ENCODE measurements at regions not wholly inside any gene's neighbourhood (a gene's known extent, or its start where the extent isn't known, plus 50 kb on each side); places are given as distances from the start of the nearest gene placed in this dataset.

DNA sequence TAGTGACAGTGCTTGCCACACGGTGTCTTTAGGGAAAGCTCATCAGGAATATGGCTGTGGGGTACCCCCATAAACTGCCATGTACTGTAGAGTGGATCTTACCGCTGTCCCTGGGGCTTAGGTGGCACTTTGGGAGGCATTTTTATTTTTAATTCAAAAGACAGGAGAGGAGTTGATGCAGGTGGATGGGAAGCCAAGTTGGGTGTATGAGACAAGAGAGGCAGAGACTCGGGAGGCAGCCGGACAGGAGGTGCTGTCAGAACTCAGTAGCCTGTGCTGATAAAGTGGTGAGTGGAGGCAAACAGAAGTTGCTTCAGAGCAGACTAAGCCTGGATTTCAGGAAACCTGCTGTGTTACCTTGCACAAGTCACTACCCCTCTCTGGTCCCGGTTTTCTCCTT lies 185.9 kb downstream of the TMEM132E start:
- TF ChIP-seq, protein P1, sequence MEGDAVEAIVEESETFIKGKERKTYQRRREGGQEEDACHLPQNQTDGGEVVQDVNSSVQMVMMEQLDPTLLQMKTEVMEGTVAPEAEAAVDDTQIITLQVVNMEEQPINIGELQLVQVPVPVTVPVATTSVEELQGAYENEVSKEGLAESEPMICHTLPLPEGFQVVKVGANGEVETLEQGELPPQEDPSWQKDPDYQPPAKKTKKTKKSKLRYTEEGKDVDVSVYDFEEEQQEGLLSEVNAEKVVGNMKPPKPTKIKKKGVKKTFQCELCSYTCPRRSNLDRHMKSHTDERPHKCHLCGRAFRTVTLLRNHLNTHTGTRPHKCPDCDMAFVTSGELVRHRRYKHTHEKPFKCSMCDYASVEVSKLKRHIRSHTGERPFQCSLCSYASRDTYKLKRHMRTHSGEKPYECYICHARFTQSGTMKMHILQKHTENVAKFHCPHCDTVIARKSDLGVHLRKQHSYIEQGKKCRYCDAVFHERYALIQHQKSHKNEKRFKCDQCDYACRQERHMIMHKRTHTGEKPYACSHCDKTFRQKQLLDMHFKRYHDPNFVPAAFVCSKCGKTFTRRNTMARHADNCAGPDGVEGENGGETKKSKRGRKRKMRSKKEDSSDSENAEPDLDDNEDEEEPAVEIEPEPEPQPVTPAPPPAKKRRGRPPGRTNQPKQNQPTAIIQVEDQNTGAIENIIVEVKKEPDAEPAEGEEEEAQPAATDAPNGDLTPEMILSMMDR (IDR thresholded peaks at IDR 0.05), result no peak
- no peak for TF ChIP-seq POLR2A (IDR thresholded peaks at IDR 0.05)

Measured in right lobe of liver (tissue), 4 donors.